ENCODE measurements at regions not wholly inside any gene's neighbourhood (a gene's known extent, or its start where the extent isn't known, plus 50 kb on each side); places are given as distances from the start of the nearest gene placed in this dataset.

GRCh38 chr9:104260004-104260403, 165.9 kb downstream of the SMC2 start:
- no peak overlapping the region for H3K27ac ChIP-seq (ENCODE audit: low read depth in 2 of 2, low read length in 2 of 2)
- H3K27me3 ChIP-seq (ENCODE audit: control insufficient read depth, insufficient read depth, low read length), result no peaks in the 10 kb centered on the region
- intact Hi-C loops (cut with DNase I), result no loop called here
- no peaks in the 10 kb centered on the region for H3K4me1 ChIP-seq (ENCODE audit: control insufficient read depth in 2 of 3, insufficient read depth in 2 of 3, low read depth in 1 of 3, low read length in 3 of 3)
- no peak overlapping the region for H3K4me3 ChIP-seq (ENCODE audit: low read length in 3 of 3)
- H3K9me3 ChIP-seq (ENCODE audit: control insufficient read depth in 2 of 3, insufficient read depth in 1 of 3, low read length in 3 of 3), result no peaks in the 10 kb centered on the region
- no peak for DNase-seq
- no peak for TF ChIP-seq CTCF (IDR thresholded peaks at IDR 0.05; ENCODE audit: borderline replicate concordance, extremely low read depth, insufficient read depth)
- no peaks in the 10 kb centered on the region for H3K36me3 ChIP-seq (ENCODE audit: control insufficient read depth in 2 of 3, insufficient read depth in 3 of 3, low read length in 3 of 3)
- FAIRE-seq, result no peak
- H3K9ac ChIP-seq (ENCODE audit: low read length in 3 of 3), result no peak overlapping the region

GRCh38 chr9:104263942-104264341, 169.8 kb downstream of the SMC2 start:
- no peak for TF ChIP-seq CTCF (IDR thresholded peaks at IDR 0.05; ENCODE audit: borderline replicate concordance, extremely low read depth, insufficient read depth)
- intact Hi-C loops (cut with DNase I), result no loop called here
- FAIRE-seq, result no peak

GRCh38 chr9:104264431-104264830, 170.3 kb downstream of the SMC2 start:
- FAIRE-seq (no peak), DNase-seq (no peak)
- H3K4me3 ChIP-seq (ENCODE audit: low read length in 3 of 3), result no peak overlapping the region
- H3K9me3 ChIP-seq (ENCODE audit: control insufficient read depth in 2 of 3, insufficient read depth in 1 of 3, low read length in 3 of 3), result no peaks in the 10 kb centered on the region
- intact Hi-C loops (cut with DNase I), result no loop called here
- no peaks in the 10 kb centered on the region for H3K36me3 ChIP-seq (ENCODE audit: control insufficient read depth in 2 of 3, insufficient read depth in 3 of 3, low read length in 3 of 3)
- H3K27me3 ChIP-seq (ENCODE audit: control insufficient read depth, insufficient read depth, low read length), result no peaks in the 10 kb centered on the region
- no peaks in the 10 kb centered on the region for H3K4me1 ChIP-seq (ENCODE audit: control insufficient read depth in 2 of 3, insufficient read depth in 2 of 3, low read depth in 1 of 3, low read length in 3 of 3)
- H3K9ac ChIP-seq (ENCODE audit: low read length in 3 of 3), result no peak overlapping the region
- no peak overlapping the region for H3K27ac ChIP-seq (ENCODE audit: low read depth in 2 of 2, low read length in 2 of 2)
- TF ChIP-seq CTCF (IDR thresholded peaks at IDR 0.05; ENCODE audit: borderline replicate concordance, extremely low read depth, insufficient read depth), result no peak

More at GRCh38 chr9:104263942-104264341, 169.8 kb downstream of the SMC2 start:
- Histone ChIP-seq H3K9ac (ENCODE audit: low read length in 3 of 3) (no peak overlapping the region), H3K27ac (ENCODE audit: low read depth in 2 of 2, low read length in 2 of 2) (no peak overlapping the region), H3K27me3 (ENCODE audit: control insufficient read depth, insufficient read depth, low read length) (no peaks in the 10 kb centered on the region), H3K36me3 (ENCODE audit: control insufficient read depth in 2 of 3, insufficient read depth in 3 of 3, low read length in 3 of 3) (no peaks in the 10 kb centered on the region), H3K4me3 (ENCODE audit: low read length in 3 of 3) (no peak overlapping the region), H3K4me1 (ENCODE audit: control insufficient read depth in 2 of 3, insufficient read depth in 2 of 3, low read depth in 1 of 3, low read length in 3 of 3) (no peaks in the 10 kb centered on the region), H3K9me3 (ENCODE audit: control insufficient read depth in 2 of 3, insufficient read depth in 1 of 3, low read length in 3 of 3) (no peaks in the 10 kb centered on the region)
- DNase-seq, result no peak

GRCh38 chr9:104269374-104269773, 175.3 kb downstream of the SMC2 start:
- TF ChIP-seq CTCF (IDR thresholded peaks at IDR 0.05; ENCODE audit: borderline replicate concordance, extremely low read depth, insufficient read depth), result no peak
- intact Hi-C loops (cut with DNase I), result no loop called here
- Histone ChIP-seq H3K4me3 (ENCODE audit: low read length in 3 of 3) (no peak overlapping the region), H3K36me3 (ENCODE audit: control insufficient read depth in 2 of 3, insufficient read depth in 3 of 3, low read length in 3 of 3) (no peaks in the 10 kb centered on the region), H3K9me3 (ENCODE audit: control insufficient read depth in 2 of 3, insufficient read depth in 1 of 3, low read length in 3 of 3) (no peaks in the 10 kb centered on the region), H3K27me3 (ENCODE audit: control insufficient read depth, insufficient read depth, low read length) (no peaks in the 10 kb centered on the region), H3K4me1 (ENCODE audit: control insufficient read depth in 2 of 3, insufficient read depth in 2 of 3, low read depth in 1 of 3, low read length in 3 of 3) (no peaks in the 10 kb centered on the region), H3K9ac (ENCODE audit: low read length in 3 of 3) (no peak overlapping the region), H3K27ac (ENCODE audit: low read depth in 2 of 2, low read length in 2 of 2) (no peak overlapping the region)
- DNase-seq (no peak), FAIRE-seq (no peak)
